ENCODE measurements at regions not wholly inside any gene's neighbourhood (a gene's known extent, or its start where the extent isn't known, plus 50 kb on each side); places are given as distances from the start of the nearest gene placed in this dataset.

GRCh38 chr12:46893434-46893833, 67.6 kb upstream of the SLC38A4 start:
- H3K4me3 ChIP-seq (ENCODE audit: low read depth, low read length), result no peak overlapping the region
- DNase-seq (ENCODE audit: low read depth), result no peak
- TF ChIP-seq, protein P1, sequence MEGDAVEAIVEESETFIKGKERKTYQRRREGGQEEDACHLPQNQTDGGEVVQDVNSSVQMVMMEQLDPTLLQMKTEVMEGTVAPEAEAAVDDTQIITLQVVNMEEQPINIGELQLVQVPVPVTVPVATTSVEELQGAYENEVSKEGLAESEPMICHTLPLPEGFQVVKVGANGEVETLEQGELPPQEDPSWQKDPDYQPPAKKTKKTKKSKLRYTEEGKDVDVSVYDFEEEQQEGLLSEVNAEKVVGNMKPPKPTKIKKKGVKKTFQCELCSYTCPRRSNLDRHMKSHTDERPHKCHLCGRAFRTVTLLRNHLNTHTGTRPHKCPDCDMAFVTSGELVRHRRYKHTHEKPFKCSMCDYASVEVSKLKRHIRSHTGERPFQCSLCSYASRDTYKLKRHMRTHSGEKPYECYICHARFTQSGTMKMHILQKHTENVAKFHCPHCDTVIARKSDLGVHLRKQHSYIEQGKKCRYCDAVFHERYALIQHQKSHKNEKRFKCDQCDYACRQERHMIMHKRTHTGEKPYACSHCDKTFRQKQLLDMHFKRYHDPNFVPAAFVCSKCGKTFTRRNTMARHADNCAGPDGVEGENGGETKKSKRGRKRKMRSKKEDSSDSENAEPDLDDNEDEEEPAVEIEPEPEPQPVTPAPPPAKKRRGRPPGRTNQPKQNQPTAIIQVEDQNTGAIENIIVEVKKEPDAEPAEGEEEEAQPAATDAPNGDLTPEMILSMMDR (IDR thresholded peaks at IDR 0.05; ENCODE audit: control insufficient read depth, extremely low read depth, insufficient read depth), result no peak

DNA sequence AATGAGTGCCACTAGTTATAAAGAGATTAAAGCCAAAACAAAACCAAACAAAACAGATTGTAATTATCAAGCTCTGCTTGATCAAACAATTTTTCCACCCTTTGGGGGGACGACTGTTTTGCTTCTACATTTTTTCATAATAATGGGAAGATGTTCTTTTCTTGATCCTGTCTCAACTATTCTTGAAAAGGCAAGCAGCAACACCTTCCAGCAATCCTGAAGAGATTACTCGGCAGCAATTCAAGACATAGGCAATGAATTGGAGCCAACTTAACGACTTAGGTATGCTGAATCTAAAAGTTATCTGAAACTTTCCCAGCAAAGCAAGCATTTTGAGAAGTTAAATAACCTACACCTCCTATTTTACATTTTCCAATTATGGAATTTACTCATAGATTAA, 69.9 kb upstream of the SLC38A4 start:
- H3K4me3 ChIP-seq (ENCODE audit: low read depth, low read length), result no peak overlapping the region
- TF ChIP-seq, protein P1 (IDR thresholded peaks at IDR 0.05; ENCODE audit: control insufficient read depth, extremely low read depth, insufficient read depth), result no peak
- no peak for DNase-seq (ENCODE audit: low read depth)

DNA sequence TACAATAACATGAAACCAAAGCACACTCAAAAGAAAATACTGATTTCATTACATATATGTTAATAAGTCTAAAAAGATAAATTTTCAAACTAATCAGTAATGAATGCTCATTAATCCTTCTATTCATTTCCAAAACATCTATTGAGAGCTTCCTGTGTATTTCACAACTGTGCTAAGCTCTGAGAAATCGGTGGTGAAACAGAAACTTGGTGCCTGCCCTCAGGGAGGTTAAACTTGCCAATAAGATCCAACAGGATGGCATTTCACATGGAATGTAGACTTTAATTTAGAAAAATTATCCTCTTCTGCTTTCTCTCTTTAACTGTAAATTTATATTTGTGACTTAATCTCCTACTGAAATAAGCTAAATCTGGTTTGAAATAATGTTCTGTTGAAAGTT, 70.9 kb upstream of the SLC38A4 start:
- TF ChIP-seq, protein P1 (IDR thresholded peaks at IDR 0.05; ENCODE audit: control insufficient read depth, extremely low read depth, insufficient read depth), result no peak
- DNase-seq (ENCODE audit: low read depth), result no peak
- H3K4me3 ChIP-seq (ENCODE audit: low read depth, low read length), result no peak overlapping the region

GRCh38 chr12:46898152-46898931, 72.5 kb upstream of the SLC38A4 start:
- DNase-seq (ENCODE audit: low read depth), result no peak
- TF ChIP-seq, protein P1 (IDR thresholded peaks at IDR 0.05; ENCODE audit: control insufficient read depth, extremely low read depth, insufficient read depth), result no peak

GRCh38 chr12:46898989-46899388, 73.2 kb upstream of the SLC38A4 start:
- DNase-seq (ENCODE audit: low read depth), result no peak
- no peak overlapping the region for H3K4me3 ChIP-seq (ENCODE audit: low read depth, low read length)
- TF ChIP-seq, protein P1 (IDR thresholded peaks at IDR 0.05; ENCODE audit: control insufficient read depth, extremely low read depth, insufficient read depth), result no peak

More at GRCh38 chr12:46898152-46898931, 72.5 kb upstream of the SLC38A4 start:
- no peak overlapping the region for H3K4me3 ChIP-seq (ENCODE audit: low read depth, low read length)

- TF ChIP-seq, protein P1 (IDR thresholded peaks at IDR 0.05; ENCODE audit: control insufficient read depth, extremely low read depth, insufficient read depth), result no peak
- H3K4me3 ChIP-seq (ENCODE audit: low read depth, low read length), result no peak overlapping the region
- no peak for DNase-seq (ENCODE audit: low read depth)
These were observed 75.1 kb upstream of the SLC38A4 start for GRCh38 chr12:46900734-46901463.
